ENCODE measurements at regions not wholly inside any gene's neighbourhood (a gene's known extent, or its start where the extent isn't known, plus 50 kb on each side); places are given as distances from the start of the nearest gene placed in this dataset.
A peak's percentile ranks its signal among the peaks of the same experiment; 100 is the strongest.

- DNase-seq = no peak
These were observed 150.6 kb upstream of the RAB12 start for GRCh38 chr18:8458546-8459215.

DNA sequence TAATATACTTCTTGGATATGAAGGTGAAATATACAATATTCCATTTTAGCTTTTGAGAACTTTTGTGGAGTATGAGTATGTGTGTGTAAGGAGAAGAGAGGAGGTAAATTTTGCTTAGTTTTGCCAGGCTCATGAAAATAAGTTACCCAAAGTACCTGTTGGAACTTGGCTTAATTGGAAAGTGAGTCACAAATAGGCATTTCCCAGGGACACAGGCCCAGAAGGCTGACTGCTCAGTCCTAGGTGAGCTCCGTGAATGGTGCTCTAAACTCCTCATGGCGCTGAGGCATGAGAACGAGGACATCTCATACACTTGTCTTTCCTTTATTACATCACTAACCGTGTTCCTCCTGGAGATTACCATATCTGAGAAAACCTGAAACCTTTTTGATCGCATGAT lies 148.5 kb upstream of the RAB12 start:
- no peak for DNase-seq

DNA sequence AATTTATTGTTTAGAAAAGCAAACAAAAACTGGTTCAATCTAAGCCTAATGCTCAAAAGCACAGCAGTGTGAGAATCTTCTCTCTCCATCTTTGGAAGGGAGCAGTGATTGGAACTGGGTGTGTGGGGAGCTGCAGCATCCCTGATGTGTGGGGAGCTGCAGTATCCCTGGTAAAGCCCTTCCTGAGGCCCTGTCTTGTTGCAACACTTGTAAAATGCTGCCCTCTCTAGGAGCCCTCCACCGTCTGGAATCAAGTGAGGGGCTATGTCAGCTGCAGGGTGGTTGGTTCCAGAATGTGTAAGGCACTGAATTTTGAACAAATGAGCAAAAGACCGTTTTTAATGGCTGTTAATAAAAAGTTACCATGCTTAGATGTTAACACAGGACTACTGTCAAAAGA lies 147.7 kb upstream of the RAB12 start:
- DNase-seq = no peak

- DNase-seq = no peak
These were observed 146.5 kb upstream of the RAB12 start for GRCh38 chr18:8462651-8463185.

GRCh38 chr18:8463791-8464190 lies 145.4 kb upstream of the RAB12 start:
- DNase-seq = no peak

DNA sequence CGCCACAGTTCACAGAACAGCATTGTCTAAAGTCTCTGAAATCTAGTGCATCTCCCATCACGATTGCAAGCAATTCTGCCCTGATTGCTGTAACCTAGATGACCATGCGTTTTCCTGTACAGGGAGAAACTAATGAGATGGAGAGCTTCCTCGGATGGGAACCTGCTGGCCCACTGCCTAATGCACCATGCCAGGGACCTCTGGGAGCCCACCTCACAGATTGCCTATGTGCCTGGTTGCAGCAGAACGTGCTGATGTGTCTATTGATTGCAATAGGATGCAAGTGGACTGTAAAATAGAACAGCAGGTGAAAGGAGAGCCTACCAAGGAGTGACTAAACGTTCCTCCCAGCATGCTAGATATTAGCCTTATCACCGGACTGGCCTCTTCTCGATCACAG lies 141.0 kb upstream of the RAB12 start:
- no peak for DNase-seq

DNA sequence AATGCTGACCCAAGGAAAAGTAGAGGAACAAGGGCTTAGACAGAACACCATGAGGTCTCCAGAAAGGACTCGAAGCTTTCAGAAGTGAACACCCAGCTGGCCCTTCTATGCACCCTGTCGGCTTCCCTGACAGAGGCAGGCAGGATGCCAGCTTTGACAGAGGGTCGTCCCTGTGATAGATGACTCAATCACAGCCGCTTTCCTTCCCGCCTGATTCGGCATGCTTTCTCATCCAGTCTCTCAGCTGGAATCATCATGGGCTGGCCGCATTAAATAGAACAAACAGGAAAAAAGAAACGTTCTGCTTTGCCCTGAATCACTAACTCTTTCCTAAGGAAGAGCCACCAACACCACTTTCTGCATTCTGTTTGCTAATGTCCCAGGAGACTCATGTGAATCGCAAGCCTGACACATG lies 140.3 kb upstream of the RAB12 start:
- DNase-seq = no peak

DNA sequence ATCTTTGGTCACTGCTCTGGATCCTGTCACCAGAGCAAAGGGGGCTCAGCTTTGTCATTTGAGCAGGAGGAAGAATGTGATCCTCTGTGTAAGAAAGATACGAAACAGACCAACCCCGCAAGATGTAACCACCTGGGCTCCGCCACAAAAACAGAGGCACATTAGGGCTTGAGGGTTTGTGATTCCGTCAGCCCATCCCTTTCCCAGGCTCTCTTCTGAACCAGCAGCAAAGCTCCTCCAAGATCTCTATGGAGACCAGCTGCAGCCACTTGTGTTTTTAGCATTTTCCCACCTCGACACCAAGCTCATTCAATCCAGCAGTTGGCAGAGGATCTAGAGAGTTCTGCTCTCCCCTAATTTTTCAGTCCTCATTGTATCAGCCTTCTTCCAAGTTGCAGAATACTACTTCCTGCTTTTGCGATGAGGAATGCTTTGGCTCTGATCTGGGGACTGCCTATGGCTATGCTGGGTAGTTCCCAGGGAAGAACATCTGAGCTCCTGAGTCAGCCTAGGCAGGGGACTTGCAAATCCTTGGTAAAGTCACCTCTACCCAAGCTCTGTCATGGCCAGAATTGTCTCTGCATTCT lies 139.6 kb upstream of the RAB12 start:
- no peak for DNase-seq

- no peak for DNase-seq
These were observed 137.9 kb upstream of the RAB12 start for GRCh38 chr18:8471372-8471771.

GRCh38 chr18:8474661-8475060 lies 134.6 kb upstream of the RAB12 start:
- no peak for DNase-seq

DNA sequence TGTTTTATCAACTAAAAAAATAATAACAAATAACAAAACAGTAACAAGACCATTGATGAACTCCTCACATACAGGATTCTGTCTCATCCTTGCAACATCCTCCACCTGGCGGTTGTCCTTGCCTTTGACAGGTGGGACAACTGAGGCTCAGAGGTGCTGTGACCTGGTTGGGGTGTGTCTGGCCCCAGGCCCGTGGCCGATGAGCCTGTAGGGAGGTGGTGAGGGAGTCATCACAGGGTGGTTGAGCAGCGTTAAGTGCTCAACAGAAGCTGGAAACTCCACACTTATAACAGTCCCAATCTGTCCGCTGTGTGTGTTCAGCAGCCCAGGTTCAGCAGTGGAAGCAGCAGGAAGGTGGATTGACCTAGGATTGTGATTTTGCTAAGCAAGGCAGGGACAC lies 131.6 kb upstream of the RAB12 start:
- DNase-seq = no peak

DNA sequence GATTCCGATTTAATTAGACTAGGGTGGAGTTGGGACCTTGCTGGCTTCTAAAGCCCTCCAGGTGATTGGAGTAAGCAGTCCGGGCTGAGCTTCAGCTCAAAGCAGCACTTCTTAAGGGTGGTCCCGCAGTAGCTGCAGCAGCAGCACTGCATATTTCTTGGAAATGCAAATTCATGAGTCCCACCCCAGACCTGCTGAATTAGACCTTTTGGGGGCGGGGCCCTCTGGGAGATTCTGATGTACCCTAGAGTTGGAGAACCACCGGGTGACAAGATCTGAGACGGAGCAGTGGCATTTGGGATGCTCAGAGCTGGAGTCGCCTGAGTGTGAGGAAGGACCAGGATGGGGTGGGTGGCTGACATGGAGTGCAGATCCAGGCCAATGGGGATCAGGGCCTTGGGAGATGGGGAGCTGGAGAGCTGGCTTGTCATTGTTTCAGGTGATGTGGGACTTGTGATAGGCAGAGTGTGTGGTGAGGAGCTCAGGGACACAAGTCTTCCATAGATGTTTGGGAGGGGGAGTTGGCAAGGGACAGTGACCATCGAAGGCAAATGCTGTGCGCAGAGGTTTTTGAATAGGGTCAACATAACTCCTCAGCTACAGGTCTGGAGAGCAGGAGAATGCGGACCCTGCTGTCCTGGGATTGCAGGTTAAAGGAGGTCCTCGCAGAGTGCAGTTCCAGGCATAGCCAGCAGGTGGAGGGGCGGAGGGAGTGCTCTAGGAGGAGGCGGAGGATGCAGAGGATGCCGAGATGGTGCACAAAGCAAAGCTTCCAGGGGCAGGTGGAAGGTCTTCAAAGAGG lies 130.9 kb upstream of the RAB12 start:
- DNase-seq = peak; percentile 41

DNA sequence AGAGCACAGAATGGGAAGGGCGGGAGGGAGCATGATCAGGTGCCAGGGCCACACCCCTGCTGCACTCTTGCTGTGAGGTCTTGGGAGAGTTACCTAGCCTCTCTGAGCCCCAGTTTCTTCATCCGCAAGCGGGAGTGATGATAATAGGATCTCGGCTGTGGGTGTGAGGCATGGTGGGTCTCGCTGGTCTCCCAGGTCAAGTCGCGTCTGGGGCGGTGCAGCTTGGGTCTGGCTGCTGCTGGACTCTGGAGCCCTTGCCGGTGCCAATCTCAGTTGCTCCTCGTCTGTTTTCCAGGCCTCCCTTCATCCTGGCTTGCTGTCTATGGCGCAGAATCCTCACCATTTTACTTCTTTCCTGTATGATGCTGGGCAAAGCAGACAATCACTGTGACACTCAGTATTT lies 130.3 kb upstream of the RAB12 start:
- DNase-seq = no peak

- no peak for DNase-seq
These were observed 129.4 kb upstream of the RAB12 start for GRCh38 chr18:8479789-8480188.

DNA sequence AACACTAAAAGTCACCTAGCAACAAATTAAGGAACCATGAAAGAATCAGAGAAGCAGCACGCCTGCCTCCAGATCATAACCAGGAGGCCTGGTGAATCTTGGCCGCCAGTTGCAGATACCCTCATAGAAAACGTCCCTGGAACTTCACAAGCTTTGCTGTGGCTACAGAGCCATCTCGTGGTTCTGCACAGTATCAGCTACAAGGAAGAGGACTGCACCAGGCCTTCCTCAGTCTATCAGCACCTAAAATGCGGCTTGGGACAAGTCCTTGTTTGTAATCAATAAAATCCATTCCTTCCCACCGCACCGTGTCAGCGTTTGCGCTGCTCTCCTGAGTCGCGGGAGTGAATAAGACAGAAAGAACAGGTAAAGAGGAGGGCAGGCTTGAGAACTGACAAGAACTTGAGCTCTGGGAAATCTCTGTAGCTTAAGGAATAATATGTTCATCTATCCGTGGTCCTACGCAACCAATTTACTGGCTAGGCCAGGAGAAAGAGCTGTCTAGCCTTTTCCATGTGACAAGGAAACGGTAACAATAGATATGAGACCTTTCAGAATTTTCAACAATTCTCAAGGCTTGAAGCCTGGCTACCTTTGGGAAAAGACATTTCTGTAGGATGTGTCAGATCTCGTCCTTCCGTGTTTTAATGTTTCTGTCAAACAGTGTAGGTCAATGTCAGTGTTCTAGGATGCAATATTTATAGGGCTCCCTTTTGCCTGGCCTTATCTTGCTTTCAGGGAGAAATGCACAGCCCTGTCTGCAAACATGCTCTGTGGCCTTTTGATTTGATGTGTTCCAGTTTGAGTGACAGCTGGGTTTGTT lies 128.5 kb upstream of the RAB12 start:
- DNase-seq = peak; percentile 63

- DNase-seq = no peak
These were observed 124.3 kb upstream of the RAB12 start for GRCh38 chr18:8484951-8485350.

- no peak for DNase-seq
These were observed 119.5 kb upstream of the RAB12 start for GRCh38 chr18:8489761-8490160.

DNA sequence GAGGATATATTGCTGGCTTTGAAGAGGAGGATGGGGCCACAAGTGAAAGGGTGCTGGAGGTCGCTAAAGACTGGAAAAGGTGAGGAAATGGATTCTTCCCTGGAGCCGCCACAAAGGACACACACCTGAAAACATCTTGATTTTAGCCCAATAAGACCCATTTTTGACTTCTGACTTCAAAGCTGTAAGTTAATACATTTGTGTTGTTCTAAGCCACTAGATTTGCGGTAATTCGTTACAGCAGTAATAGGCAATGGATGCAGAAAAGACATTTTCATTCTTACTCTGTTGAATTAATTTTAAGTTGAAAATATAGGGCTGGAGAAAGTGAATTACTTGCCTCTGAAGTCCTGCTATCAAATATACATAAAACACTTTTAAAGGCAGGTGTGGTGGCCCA lies 117.7 kb upstream of the RAB12 start:
- DNase-seq = no peak

- no peak for DNase-seq
These were observed 116.1 kb upstream of the RAB12 start for GRCh38 chr18:8493141-8493540.

DNA sequence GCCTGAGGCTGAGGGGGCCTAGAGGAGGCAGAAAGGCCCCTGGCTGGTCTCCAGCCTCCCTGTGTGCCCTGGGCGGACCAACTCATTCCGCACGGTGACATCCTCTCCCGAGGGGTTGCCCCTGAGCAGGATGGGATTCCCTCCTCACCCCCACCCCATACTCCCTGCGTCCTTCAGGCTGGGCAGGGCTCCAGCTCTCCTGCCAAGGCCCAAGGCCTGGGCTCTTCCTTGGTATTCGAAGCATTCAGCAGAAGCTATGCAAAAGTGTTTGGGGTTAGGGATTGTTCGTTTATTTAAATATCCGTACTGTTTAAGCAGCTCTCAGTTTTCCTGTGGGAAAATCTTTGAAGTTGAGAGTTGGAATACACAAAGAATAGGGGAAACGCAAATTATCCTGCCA lies 113.1 kb upstream of the RAB12 start:
- no peak for DNase-seq

DNA sequence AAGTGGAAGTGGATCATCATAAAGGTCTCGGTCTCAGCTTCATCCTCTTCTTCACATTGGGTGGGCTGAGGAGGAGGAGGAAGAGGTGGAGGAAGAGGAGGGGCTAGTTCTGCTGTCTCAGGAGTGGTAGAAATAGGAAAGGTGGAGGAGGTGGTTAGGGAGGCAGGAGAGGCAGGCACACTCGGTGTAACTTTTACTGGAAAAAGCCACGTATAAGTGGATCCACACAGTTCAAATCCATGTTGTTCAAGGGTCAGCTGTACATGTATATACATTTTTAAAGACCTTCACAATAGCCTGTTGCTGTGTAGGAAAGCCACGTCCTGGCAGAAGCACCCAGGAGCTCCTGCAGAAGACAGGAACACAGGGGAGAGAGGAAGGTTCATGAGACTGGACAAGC lies 110.3 kb upstream of the RAB12 start:
- DNase-seq = no peak

- no peak for DNase-seq
These were observed 109.2 kb upstream of the RAB12 start for GRCh38 chr18:8499810-8500675.

Measured in NCI-H1436 (cell line).